AG08395 (cell line): ENCODE measurements at regions not wholly inside any gene's neighbourhood (a gene's known extent, or its start where the extent isn't known, plus 50 kb on each side); places are given as distances from the start of the nearest gene placed in this dataset.

ENCODE experiments used
- DNase-seq: peaks from one replicate; pipeline ENCODE4 v3.0.0; 2012; ENCODE audit warnings: mixed read lengths, low spot score

DNA sequence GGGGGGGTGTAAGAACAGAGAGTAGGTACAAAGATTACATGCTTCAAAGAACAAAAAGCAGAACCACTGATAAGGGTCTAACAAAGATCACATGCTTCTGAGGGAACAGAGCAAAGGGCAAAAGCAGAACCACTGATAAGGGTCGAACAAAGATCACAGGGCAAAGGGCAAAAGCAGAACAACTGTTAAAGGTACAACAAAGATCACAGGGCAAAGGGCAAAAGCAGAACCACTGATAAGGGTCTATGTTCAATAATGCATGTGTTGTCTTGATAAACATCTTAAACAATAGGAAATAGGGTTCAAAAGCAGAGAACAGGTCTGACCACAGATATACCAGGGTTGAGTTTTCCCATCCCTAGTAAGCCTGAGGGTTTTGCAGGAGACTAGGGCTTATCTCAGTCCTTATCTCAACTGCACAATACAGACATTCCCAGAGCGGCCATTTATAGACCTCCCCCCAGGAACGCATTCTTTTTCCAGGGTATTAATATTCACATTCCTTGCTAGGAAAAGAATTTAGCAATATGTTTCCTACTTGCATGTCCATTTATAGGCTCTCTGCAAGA is 81.9 kb upstream of the PGR start:
- no peak for DNase-seq

DNA sequence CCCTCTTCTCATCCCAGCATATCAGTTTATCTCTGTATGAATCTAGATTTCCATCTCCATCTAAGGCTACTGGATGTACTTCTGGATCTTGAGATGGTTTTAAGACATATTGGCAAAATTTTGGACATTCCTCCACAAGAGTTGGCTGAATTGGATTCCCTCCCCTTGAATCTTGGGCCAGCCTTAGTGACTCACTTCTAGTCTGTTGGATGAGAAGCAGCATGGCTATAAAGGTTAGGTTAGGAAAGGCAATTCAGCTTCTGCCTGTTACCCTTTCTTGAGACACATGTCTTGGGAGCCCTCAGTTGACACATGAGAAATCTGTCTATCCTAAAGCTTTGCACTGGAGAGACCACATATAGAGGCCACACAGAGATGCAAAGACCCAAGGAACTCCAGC is 73.0 kb upstream of the PGR start:
- DNase-seq, result no peak

DNA sequence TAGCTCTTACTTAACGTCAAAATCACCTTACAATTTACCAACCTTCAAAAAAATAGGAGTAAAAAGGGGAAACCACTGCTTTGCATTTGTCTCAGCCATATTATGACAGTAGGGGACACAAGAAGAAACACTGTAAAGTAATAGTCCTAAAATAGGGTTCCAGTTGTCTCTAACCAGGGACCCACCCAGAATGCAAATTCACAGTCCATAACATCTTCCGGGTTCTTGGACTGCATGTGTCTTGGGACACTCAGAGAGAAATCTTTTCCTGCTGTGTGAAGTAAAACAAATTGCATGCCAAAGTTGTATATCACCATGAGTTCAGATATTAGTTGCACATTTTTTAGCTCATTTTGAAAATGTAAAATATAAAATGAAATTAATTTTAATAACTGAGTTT is 69.8 kb upstream of the PGR start:
- DNase-seq, result no peak

DNA sequence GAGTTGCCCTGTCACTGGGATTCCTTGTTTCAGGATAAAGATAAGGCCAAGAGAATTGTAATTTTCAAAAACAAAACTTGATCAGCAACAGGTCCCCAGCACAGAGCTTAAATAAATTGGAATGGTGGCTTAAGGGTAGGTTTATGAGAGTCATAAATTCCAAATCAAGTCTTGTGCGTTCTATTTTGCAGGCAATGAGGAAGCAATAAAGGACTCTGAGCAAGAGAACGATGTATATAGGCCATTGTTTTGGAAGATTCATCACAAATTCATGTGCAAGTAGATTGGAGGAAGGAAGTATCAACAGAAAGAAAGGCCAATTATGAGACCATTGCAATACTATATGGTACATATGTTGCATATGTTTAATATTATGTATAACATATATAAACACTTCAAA is 65.7 kb upstream of the PGR start:
- DNase-seq, result no peak

DNA sequence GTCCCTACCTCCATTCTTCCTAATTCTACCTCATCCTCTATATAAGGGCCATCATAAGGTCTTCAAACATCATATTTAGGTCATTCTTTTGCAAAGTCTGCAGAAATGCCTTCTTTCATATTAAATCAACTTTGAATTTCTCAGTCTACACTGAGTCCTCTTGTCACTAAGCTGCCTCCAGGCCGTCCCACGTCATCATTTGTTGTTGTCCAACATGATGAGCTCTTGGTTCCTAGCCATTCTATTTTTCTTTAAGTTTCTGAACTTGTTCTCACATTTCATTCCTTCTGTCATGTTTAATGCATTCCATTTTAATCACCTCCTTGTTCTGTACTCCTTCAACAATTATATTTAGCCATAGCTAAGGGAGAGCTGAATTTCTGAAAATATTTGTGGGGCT is 59.2 kb upstream of the PGR start:
- DNase-seq, result no peak

DNA sequence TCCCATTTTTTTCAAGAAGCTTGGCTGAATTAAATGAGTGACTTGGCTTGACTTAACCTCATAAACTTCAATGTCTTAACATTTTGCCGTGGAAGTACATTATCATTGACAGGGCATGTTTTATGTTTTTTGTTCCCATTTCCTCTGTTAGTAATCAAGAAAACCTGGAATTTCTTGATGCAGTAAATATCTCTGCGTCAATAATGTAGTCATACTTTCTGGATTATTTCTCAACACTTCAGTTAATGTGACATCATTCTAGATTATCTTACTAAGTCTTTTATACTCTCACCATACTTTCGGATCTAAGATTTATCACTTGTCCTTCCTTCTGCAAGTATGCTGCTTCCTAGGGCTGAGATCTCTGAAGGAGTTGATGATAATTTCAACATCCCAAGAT is 58.6 kb upstream of the PGR start:
- DNase-seq, result no peak

DNA sequence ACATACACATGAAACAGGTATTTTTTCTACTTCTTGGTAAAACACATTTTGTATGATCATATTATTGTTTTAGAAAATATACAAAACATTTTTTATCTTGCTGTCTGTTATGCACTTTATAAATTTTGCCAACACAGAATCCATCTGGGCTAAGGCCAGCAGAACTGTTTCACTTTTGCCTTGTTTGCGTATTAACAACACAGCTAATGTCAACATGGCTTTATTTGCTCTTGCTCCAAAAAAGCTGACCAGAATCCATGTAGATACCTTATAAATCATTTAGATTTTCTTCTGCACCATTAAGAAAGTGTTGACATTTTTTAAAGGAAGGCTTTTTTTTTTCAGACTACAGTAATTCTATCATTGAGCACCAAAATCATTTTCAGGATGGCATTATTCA is 58.1 kb upstream of the PGR start:
- no peak for DNase-seq

DNA sequence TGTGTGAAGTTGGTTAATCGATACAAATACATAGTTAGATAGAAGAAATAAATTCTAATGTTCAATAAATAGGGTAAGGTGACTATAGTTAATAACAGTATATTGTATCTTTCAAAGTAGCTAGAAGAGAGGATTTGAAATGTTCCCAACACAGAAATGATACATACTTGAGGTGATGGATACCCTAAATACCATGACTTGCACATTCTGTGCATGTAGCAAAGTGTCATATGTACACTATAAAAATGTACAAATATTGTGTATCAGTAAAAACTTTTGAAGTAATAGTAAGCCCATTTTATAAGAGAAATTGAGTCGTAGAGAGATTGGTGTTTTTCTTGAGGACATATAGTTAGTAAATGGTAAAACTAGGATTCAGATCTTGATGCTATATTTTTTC is 56.4 kb upstream of the PGR start:
- DNase-seq, result no peak

DNA sequence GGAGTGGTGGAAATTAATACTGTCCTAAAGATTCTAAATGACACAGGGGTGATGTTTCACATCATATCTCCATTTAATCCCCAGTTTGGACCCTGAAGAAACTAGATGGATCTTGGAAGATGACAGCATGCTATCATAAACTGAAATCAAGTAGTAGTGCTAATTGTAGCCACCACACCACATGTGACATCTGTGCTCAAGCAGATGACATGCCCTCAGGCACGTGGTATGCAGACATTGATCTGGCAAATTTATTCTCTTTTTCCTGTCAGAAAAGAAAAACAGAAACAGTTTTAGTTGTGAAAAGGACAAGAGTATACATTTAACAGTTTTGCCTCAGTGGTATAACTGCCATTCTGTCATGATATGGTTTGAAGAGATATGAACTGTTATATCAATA is 52.9 kb upstream of the PGR start:
- no peak for DNase-seq

DNA sequence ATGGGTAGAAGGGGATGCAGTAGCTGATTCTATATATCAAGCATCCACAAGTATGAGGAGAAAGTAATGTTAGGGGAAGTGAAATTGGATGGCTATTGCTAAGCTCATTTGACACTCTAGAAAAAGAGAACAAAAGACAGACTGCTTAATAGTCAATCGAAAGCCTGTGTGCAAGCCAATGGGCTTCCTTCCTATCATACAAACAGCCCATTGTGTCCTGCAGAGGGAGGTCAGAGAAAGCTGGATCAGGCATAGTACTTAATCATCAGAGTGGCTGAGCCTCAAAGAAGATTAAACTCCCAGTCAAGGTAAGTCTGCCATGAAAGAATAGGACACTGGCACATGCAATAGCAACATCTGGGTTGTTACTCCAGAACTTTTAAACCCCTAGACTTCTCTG is 50.9 kb upstream of the PGR start:
- no peak for DNase-seq
